IPS DF 19.7 (cell line): ENCODE measurements at regions not wholly inside any gene's neighbourhood (a gene's known extent, or its start where the extent isn't known, plus 50 kb on each side); places are given as distances from the start of the nearest gene placed in this dataset.

Source experiments
- DNase-seq: peaks from one replicate; pipeline ENCODE4 v3.0.0-alpha.2; 2013; ENCODE audit warnings: low read depth, low spot score

DNA sequence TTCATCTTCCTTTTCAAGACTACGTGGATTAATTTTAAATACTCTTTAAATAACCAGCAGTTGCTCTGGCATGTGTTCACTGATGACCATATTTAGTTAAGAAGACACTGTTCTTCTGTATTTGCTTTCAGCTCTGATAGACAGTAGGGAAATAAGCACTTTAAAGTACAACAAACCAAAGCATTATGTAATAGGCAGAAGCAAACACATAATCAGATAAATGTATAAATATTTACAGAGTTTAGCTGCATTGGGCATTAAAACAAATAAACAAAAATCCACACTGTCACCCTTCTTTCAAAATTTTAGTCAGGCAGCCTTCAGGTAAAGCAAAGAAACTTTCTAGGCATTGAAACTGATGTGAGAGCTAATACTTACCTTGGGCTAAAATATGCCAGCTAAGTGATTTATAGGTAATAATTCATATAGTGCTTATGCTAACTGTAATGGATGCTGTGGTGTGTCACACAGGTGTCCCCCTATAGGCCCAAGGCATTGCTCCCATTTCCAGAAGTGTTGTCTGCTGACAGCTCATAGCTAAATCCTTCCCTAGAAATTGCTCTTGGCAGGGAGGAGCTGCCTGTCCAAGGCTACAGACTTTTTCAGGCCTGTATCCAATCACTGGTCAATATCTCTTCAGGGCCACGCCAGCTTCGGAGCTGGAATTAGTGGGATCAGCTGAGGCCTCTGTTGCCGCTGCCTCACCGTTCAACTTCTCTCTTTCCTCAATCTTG is 111.5 kb upstream of the CITED2 start:
- DNase-seq: no peak

DNA sequence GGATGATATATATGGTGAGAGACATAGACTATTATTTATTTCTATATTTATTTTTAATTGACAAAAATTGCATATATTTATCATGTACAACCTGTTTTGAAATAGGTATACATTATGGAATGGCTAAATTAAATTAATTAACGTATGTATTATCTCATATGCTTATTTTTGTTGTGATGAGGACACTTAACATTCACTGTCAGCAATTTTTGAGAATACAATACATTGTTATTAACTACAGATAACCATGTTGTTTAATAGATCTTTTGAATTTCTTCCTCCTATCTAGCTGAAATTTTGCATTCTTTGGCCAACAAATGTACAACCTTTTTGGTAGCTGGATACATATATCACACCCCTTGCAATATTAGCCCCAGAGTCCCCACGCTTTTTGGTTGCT is 110.7 kb upstream of the CITED2 start:
- DNase-seq: no peak

DNA sequence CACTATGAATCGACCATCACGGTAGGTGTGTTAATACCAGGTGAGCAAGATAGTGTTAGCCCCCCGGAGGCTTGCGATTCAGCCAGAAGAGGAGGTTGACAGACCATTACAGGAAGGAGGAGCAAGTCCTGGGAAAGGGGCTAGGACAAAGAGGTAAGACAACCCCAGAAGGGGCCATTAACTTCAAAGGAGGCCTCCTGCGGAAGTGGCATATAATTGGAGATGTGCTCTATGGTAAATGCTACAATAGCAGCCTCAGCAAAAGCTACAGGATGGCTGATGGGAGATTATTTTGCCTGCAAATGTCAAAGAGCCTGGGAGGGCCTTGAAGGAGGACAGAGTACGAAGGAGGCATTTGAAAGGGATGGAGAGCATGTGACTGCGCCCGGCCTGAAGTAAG is 108.6 kb upstream of the CITED2 start:
- peak; percentile 69 for DNase-seq

DNA sequence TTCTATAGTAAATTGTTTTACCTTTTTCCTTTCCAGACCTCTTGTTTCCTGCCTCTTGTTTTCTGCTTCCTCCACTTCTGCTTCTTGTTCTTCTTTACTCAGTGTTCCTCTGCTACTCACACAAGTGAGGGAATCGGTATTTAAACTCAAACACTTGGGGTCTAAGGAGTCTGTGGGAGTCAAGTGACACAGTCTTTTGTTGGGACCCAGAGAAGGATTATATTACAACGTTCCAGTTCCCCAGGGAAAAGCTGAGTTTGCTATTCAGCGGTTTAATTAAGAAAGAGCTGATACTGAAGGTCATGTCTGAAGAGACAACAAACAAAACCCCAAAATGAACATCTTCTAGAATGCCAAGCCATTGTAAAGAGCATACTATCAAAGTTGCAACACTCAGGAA is 107.8 kb upstream of the CITED2 start:
- no peak for DNase-seq

DNA sequence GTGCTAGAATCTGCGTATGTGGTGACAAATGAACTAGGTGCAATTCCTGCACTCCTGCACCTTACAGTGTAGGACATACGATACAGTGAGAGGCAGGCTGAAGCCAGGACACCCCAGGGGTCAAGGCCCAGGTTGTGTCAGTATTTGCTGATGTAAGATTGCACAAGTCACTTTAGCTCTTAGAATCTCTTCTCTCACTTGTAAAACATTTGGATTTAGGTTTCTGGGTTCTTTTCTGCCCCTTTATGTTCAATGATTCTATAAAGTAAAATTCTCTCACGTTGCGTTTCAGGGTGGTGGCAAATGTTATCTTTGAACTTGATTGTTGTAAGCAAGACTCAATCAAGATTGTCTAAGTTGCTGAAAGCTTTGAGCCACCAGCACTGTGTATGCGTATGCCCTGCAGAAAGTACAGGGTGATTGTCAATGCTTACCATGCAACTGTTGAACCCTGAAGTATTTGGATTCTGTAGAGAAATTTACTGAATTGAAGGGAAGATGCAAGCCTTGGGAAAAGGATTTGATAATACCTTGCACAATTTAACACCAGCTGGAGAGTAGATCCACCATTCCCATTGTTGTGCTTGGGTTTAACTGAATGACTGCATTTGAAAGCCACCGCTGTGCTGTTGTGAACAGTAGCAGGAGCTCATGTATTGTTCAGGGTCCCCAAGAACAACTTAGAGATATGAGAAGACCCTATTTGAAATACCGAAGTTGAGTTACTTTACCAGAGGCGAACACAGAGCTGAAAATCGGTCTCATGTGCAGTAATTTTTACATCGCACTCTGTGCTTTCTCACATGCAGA is 106.1 kb upstream of the CITED2 start:
- DNase-seq: no peak

DNA sequence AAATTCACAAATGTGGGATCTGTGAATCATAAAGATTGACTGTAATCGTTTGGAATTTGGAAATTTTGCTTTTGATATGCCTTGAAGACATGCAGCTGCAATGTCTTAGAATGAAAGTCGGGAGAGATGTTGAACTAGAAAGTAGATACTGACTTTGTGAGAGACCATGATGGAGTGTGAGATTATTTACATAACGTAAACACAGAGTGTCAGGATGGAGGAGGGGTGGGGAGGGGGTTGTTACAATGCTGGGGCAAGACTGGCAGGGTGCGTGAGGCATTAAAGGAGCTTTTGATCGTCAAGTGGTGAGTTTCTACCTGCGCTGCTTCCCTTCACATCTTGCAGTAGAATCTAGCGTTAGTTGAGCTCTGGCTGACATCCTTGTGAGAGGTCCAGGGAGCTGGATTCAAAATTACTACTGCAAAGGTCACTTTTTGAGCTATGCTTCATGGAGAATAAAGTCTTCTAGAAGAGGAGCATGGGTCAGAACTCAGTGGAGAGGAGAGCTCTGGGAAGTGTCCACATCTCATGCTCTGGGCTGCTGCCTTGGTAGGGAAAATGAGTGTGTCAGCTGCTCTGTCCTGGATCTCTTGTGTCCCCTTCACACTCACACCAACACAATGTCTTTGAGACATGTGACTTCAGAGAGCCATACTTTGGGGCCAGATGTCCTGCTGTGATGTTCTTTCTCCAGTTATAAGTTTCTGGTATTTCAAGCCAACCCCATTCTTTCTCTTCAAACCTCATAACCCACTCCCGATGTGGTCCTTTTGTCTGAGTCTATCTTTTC is 105.2 kb upstream of the CITED2 start:
- no peak for DNase-seq

DNA sequence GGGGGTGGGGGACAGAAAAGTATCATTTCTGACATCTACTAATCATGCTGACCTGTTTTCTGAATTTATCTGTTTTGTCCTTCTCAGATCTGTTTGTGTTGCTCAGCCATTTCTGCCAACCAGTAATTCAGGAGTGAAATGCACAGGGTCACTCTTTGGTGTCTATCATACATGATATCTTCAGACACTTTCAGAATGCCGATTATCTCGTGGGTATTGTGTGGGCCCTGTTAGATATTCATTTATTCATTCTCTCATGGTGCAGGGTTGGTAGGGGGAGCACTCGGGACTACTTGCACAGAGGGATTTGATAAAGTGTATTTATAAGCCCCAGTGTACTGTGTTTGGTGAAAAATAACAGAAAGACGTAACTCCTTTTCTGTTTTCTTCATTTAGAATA is 101.2 kb upstream of the CITED2 start:
- no peak for DNase-seq

DNA sequence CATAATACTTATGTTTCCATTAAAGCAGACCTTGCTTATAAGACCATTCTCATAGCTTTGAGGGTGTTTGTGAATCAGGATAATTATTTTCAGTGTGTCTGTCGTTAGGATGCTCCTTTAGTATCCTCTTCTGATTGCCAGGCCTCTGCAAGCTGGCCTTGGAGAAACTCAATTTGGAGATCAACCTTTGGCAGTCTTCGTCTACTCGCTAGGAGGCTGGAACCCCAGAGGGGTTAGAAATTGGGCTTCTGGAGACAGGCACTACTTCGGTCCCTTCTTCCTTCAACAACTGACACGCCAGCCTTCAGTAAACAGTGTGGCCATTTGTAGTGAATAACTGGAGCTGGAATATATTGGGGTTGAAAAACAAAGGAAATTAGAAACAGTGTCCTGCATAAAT is 100.8 kb upstream of the CITED2 start:
- no peak for DNase-seq

DNA sequence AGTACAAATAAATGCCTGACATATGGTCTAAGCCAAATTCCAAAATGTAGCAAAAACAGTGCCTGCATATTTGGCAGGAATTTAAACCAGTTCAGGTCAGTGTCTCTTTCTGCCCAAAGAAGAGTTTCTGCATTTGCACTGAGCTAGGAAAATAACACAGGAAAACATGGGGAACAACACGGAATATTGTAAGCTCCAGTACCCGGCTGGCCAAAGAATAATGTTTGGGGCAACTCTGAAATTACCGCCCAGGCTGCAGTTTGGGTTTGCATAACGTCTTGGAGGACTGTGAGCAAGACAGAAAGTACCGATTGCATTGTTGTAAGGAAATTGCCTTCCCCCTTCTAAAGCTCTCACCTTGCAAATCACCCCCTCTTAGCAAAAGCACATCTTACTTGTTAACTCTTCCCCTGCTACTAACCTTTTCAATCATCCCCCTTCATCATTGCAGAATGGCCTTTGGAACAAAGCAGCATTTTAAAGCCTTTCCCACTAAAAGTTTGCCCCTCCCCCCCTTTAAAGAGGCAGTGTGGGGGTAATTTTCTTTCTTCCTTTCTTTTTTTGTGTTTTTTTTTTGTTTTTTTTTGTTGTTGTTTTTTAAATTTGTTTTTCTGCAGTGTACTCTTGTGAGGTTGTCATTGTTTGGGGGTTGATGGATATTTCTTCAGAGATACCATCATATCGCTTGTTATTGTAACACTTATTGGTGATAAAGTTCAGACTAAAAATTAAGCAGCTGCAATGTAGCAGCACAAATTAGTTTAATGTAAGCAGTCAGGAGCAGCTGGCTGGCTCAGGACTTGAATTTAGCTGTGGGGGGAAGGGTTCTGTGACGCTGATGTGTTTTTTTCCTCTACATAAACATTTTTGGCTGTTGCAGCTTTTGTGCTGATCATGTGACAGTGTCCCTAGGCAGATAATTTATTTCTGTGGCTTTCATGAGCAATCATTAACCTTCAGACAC is 100.0 kb upstream of the CITED2 start:
- no peak for DNase-seq

DNA sequence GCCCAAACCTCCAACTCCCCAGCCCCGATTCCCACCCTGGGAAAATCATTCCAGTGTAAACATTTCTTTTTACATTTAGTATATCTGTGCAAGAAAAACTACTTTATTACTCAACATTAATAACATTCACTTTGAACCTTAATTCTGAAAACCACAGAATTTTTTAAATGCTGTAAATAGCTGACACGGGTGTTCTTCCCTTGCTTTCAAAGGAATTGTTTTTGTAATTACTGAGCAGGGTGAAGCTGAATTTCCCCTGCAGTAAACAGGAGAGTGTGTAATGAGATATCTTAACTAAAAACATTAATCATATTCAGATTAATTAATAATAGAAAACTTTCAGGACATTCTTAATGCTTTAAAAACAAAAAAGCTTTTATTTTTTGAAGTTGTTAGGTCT is 99.3 kb upstream of the CITED2 start:
- DNase-seq: no peak

DNA sequence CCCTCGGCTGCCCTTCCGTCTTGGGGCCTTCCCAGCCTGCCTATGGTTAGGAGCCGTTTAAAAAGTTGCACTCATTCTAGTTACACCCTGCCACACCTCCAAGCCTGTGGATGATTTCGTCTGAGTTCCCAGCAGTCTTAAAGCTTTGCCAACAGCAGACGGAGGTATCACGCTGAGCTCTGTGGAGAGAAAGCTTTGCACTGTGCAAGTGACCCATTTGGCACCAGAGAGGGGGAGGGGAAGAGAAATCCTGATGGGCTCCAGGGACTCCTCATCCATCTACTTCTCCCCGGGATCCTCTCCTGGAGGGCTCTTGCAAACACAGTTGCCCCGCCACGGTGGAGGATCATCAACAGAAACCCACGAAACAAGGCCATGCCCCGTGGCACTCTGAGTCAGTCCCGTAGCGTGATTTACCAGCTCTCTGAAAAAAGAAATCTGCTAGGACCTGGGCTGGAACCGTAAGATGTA is 98.8 kb upstream of the CITED2 start:
- no peak for DNase-seq

DNA sequence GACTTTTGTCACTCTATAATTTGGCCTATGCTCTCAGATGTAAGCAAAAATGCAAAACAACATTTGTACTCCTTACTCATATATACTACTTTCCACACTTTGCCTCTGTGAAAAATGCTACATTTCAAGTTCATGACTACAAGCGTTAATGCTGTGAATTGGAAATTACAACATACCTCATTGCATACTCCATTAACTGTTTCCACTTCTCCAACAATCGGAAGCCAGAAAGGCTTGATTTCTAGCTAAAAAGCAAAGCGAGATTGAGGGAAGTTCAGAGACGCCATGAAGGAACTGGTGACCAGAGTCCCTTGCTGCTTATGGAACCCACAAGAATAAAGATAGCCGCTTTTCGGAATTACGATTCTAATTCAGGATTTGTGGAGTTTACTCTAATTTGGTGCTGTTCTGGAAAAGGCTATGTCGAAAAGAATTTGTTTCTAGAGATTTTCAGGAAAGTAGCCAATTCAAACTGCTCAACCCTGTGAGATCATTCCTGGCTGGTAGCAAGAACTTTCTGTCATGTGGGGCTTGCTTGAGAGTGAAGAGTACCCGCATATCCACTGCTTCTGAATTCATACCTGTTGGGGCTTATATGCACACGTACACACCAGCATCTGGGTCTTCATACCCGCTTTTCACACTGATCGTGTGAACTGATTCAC is 98.0 kb upstream of the CITED2 start:
- no peak for DNase-seq

DNA sequence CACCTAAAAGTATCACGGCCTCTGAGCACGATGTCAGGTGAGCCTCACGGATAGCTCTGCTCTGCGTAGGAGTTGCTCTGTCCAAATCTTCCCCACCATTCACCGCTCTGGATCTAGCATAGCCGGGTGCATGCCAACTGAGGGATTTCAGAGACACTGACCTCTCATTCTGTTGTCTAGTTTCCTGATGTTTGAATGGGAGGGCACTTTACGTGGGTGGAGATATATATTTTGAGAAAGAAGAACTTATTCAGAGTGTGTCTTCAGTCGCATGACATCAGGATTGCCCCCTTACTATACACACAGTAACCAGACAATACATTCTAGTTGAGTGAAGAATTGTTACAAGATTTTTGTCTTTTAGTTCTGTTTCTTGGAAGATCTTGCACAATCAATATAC is 96.5 kb upstream of the CITED2 start:
- no peak for DNase-seq

DNA sequence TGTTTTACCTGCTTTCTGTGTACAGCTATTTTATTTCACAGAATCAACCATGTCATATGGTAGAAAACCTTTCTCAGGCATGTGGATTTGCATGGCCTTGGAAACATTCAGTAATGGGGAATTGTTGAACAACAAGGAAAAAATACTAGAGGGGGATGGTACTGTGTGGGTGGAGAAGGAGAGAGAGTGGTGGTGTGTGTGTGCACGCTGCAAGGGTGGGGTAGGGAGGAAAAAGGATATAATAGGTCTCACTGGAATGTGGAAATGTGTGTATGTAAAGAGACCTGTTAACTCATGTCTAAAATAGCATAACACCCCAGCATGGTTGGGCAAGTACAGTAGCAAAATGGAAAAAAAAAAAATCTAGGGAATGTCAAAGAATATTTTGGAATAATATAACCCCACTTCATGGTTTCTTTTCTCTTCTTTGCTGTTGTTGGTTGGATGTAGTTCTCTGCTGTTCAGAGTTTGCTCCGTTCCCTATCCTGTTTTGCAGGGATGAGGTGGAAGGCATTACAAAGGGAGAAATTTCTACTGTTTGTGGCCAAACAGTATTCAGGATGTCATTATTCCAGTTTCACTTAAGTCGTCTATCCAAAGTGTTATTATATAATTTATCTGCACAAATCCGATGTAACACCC is 93.9 kb upstream of the CITED2 start:
- no peak for DNase-seq

DNA sequence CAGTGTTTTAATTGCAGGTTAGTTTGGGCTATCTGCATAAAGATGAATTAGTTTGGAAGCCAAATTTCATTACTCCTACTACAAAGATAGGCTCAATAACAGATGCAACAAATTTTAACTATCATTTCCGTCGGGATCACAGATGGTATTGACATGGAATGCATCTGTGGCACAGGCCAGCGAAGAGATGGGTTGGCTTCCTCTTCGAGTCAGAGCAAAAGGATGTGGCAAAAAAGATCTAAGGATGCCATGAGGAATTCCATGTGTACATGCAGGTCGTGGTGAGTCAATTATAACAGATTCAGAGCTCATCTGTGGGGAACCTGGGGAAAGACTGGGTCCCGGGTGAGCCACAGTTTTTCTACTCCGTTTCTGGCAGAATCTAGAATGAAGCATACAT is 83.0 kb upstream of the CITED2 start:
- no peak for DNase-seq

DNA sequence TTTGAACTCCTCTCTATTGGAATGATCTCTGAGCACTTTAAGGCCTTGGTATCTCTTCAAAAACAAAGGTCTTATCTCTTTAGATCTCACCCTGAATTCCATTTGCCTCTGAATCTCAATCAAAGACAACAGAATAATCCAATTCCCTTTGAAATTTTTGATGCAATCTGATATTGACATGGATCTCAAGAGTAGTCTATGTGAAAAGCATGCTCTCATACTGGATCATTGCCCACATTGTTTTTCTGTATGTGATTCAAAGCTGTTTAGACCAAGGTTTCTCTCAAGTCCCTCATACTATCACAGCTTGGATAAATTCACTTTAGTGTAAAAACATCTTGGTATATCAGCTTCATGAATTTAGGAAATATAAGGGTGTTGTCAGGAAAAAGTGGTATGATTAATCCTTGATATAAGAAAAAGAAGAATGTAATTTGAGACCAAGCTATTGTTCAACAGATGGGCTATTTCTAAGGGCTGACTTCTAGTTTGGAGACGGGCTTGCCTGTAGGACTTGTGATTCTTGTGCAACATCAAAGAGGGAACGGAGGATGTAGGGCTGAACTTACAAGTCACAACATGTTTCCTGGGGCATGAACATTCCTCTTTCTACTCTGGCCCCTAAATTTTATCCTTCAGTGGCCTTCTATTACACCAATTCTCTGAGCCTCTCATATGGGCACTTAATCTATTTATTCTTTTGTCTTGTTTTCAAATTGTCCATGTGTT is 77.9 kb upstream of the CITED2 start:
- DNase-seq: no peak

DNA sequence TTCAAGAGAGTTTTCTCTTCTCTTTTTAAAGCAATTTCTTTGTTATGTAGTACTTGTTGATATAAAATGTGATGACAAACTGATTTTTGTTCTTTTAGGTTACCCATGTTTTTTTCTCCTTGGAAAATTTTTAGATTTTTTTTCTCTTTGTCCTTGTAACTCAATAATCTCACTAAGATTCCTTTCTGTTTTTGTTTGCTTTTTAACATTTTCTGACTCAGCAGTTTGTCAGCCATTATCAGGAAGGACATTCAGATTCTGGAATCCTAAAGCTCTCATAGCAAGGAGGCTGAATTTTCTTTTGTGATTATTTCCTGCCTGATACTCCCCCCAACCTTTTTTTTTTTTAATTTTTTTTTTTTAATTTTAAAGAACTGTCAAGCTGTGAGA is 75.2 kb upstream of the CITED2 start:
- DNase-seq: no peak

DNA sequence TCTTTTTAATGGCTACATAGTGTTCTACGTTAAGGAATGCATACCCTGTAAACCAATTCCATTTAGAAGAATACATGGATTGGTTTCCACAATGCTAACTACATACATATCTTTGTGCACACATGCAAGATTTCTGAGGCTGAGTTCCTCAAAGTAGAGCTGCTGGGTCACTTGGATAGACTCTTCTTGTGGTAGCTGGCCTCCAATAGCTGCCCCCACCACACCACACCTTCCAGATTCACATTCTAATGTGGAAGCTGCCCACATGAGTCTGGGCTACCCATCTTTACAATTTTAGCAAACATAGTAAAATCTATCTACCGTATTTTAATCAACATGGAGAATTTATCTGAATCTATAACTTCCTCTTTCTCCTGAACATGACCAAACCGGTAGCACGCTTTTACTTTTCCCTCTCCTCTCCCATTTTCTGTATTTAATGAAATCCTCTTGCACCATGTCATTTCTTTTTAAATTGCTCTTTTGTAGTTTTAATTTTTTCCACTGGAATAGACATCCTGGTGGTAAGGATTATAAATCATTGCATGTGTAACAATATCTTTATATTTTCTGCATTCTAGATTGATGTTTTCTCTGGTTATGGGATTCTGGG is 74.7 kb upstream of the CITED2 start:
- no peak for DNase-seq

DNA sequence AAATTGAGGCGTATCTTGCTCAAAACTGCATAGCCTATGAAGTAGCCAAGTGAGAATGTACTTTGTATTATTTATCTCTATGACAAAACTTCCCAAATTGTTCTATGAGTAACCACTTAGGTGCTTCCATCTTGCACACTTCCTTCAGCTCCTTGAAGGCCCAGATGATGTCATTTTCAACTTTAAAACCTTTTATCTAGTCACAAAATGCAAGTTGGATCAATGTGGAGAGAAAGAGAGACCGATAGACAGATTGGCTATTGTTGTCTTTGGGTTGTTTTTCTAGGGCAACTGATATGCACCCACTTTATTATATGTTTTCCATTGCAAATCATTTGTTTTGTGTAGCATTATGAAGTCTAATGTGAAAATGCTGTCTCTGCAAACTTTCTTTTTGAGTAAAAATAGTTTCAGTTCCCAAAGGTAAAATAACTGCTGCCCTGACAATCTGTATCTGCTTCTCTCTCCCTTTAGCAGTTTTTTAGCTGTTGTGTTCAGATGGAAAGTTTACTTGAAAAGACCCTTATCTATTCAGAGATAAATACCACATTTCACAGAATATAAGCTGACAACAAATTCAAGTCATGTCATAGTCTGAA is 73.7 kb upstream of the CITED2 start:
- no peak for DNase-seq
